GM19468 (cell line): ENCODE measurements at regions not wholly inside any gene's neighbourhood (a gene's known extent, or its start where the extent isn't known, plus 50 kb on each side); places are given as distances from the start of the nearest gene placed in this dataset.

Experiments used
- ATAC-seq: cut with Tn5 transposase; IDR thresholded peaks from one replicate; pipeline ENCODE4 v1.9.1; 2021; ENCODE audit warnings: mild to moderate bottlenecking, moderate library complexity, moderate number of reproducible peaks; ENCODE audit not compliant: unreplicated experiment; ENCODE audit errors: extremely low read depth

DNA sequence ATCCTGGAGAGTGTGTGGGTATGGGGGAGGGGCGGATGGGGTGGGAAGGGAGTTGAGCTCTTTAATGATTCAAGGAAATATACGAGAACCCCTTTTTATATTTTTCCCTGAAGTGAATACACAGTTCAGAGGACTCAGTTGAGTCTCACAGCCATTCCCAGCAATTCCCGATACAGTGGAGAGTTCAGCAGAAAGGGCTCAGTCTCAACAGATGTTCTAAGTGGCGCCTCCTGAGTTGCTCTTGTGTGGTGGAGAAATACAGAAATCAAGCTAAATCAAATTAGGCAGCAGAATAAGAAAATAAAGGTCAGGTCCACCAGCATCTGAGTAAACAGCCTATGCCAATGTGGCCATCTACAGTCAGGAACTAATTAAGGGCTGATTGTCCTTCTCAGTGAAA, 372.1 kb downstream of the NR2F2 start:
- no peak for ATAC-seq

DNA sequence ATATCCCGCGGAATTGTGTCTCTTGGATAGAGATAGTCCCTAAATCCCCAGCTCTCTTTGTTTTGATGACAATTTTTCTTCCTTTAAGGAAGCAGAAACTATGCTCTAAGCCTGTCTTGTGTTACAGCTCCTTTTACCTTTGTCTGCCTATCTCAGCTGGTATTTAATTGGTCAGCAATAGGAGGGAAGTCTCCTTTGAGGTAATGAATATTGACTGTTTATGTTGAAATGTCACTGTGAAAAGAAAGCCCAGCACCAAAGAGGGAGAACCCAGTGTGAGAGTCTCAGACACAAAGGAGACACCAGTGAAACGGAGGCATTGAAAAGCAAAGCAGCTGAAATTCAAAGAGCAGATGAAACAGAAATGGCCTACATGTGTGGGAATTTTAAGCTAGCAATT, 372.6 kb downstream of the NR2F2 start:
- ATAC-seq: no peak

DNA sequence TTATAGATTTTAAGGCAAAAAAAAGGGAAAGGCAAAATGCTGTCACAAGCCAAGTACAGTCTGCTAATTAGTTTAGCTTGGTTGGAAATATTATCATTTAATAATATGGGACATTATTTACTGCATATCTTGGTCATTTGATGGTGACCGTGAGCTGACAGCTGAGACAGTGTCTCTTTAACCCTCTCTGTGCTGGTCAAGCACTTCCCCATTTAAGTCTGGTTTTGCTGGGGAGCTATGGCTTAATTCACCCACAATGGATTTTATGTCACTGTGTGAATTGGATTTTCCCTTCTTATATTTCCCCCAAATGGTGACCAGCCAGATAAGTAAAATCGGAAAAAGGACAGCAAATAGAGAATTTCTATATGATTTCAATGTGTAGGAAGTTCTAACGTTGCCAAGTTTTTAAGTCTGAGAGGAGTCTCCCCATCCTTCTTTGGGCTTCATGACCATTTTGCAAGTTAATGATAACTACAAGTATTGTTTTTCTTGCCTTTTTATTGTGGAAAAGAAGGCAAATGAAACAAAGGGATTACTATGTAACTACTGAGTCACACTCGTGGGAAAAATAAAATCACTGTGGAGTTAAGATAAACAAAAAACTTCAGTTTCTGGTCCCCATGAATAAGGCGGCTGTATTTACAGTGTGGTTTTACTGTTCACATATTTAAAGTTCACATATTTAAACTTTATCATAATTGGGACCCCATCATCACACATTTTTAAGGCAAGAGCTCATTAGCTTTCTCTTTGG, 373.5 kb downstream of the NR2F2 start:
- ATAC-seq: no peak

DNA sequence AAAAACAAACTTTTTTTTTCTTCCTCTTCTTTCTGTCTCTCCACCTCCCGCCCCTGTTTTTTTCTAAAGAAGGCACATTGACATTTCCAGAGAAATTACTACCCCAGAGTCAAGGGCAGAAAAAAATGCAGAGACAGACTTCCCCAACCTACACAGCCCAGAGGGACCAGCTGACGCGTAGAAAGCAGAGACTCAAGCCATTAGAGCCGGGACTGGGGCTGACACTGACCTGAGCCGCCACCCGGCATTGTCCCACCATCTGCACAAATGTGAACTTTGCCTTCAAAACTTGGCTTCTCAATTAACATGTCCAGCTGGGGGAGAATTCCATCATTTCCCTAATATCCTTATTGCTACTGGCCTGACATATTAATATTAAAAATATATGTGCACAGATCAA, 385.6 kb downstream of the NR2F2 start:
- no peak for ATAC-seq

DNA sequence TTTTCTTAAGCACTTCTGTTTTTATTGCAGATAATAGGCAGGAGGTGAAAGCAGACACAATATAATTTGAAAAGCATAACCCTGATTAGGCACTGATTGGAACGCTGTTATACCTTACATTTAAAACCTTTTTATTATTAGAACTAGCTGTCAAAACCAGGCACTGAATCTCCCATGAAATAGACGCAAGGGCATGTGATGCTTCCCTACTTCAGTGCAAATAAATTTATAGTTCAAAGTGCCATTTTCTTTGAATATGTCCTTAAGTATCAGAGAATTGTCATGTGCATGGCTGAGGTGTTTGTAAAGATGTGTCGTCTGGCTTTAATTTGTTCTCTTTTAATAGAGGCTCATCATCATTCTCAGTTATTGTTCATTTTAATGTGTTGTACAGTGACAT, 386.0 kb downstream of the NR2F2 start:
- no peak for ATAC-seq

DNA sequence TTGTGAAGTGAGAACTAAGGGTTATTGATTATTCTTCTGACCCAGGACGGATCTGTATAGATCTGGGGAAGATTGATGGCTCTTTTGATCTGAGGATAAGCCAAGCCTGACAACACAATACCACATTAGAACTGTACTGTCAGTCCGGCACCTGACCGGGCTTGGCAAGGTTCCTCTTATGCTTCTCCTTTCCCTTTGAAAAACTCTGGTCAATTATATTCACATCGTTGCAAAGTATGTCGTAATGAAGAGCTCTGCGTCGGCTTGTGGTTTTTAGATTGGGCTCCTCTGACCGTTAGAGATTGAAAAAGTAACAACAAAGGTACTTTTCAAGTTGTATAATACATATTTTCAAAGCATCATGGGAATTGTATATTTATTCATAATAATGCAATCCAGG, 389.8 kb downstream of the NR2F2 start:
- no peak for ATAC-seq

DNA sequence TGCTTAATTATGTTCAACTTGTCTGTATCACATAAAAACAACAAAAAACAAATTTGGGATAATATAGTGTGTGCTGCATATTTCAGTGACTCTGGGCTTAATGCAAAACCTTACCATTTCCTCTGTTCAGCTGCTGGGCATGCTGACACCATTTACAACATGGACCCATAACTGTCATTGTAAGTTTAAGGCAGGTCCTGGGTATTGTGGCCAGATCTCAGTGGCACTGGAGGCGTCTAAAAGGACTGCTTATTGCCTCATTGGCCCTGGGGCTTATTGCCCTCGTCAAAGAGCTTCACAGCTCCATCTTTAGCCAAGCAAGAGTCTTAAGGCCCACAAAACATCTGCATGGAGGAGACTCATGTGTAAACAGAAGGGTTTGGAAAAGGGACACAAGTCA, 390.2 kb downstream of the NR2F2 start:
- ATAC-seq: no peak

DNA sequence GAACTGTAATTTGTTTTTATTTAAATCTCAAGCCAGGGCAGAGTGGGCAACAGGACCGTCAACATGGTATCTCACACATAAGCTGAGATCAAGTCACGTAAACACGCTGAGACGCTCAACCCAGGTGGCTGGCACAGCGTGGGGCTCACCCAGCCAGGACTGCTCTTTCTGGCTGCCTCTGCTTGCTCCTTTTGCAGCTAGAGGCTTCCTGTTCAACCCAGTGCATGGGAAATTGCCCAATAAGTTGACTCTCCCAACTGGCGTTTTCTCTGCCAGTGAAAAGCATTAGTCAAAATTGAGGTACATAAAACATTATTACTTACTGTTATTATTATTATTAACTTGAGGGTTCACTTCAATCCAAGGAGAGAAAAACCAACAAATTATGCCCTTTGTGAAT, 398.1 kb downstream of the NR2F2 start:
- ATAC-seq: no peak

DNA sequence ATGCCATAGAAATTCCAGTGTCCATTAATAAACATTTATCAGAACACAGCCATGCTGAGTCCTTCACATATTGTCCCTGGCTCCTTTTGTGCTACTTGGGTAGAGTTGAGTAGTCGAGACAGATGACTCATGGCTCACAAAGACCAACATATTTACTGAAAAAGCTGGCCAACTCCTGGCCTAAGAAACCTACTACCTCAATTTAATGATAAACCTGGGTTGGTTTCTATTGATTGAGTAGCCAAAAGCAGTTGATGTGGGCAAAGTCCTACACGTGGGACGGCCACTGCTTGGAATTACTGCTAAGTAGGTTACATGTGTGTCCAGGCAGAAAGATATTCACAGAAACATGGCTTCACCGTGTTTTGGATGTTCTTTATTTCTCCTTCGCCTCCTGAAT, 402.2 kb downstream of the NR2F2 start:
- ATAC-seq: no peak

DNA sequence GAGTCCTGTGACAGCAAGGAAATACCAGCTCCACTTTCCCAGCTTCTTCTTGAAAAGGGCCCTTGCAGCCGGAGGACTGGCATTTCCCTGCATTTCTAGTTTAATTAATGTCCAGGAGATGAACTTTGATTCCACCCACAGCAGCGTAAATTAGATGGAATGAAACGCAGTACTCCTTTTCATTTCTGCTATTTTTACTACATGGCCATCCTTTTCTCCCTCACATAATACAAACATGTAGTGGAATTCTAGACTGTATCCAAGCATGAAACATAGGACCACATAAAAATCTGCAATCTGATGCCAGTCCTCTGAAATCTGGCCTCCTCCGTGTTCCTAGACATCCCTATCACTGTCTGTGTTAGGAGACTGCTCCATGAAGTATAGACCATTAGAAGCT, 403.2 kb downstream of the NR2F2 start:
- no peak for ATAC-seq

DNA sequence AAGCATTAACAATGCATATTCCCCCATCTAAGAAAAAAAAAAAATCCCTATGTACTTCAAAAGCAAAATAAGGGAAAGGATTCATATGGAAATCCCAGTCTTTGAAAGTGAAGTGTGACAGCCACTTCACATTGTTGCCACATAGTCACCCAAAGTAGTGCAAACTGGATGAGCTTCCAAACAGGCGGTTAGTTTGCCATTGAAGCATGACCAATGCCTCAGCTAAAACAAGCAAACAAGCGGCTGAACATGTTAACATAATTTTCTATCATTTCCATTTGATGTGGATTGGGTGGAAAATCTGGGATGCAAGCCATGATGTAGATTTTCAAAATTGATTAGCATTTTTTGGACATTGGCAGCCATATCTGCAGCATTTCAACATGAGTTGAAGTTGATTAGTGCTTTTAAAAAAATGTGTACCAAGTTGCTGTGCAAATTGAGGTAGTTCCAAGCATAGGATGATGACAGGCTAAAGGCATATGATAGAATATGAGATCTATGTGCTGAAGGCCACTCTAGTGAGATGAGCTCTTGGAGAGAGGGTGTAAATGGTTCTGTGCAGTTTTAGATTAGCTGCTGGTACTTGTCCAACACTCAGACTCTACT, 405.2 kb downstream of the NR2F2 start:
- ATAC-seq: no peak

DNA sequence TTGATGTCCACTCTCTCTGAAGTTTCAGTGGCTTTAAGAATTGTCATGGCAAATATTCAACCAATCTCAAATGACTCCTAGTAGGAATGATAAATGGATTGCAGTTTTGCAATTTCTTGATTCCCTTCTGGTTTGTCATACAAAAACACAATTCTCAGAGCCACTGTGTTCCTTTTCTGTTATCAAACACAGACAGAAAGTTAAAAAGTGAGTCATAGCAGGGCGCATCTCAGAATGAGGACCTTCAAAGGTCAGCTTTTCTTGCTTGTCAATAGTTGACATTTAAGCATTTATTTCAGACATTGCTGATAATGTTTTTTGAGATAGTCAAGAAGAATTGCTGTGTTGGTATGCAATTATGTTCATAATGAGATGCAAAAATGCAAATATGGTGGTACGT, 405.9 kb downstream of the NR2F2 start:
- no peak for ATAC-seq

DNA sequence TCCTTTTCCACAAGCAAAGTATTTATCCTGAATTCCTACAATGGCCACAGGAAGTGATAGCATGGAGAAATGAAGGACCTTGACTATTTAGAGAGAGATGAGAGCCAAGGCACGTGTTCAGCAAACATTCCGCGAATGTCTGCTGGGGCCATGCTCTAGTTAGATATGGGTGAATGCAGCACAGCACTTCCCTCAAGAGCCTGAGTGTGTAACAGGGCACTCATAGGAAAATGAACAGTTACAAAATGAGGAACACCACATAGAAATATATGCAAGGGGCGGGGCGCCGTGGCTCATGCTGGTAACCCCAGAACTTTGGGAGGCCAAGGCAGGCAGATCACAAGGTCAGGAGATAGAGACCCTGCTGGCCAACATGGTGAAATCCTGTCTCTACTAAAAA, 406.9 kb downstream of the NR2F2 start:
- no peak for ATAC-seq

DNA sequence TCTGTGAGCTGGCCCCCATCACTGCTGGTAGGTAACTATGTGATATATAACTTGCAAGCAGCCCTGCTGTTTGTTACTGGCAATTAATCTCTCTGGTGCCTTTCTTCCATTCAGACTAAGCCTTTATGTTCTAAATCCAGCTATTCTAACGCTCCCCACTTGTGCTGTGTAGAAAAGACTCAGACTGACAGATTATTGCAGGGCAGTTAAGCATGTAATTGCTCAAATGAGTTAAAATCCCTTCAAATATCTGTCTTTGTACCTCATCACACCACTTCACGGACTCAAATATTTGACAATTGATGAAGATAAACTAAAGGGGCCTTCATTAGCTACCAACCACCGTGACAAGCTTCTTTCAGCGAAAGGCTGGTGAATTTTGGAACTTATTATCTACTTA, 416.2 kb downstream of the NR2F2 start:
- ATAC-seq: no peak

DNA sequence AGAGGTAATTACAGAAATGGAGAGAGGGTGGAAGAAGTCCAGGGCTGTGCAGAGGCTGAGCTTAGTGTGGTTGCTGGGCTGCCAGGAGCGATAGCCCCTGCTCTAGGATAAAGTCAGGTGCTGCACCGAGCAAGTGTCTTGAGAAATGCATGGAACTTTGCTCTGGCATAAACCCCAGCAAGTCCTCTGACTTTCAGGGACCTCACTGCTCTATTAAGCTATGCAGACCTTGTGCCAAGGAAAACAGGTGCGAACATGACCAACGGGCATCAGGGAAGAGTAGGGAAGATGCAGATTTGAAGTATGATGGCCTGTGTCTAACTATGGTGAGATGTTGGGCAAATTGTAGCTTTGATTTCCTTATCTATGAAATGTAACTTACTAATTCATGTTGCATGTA, 416.8 kb downstream of the NR2F2 start:
- ATAC-seq: no peak

DNA sequence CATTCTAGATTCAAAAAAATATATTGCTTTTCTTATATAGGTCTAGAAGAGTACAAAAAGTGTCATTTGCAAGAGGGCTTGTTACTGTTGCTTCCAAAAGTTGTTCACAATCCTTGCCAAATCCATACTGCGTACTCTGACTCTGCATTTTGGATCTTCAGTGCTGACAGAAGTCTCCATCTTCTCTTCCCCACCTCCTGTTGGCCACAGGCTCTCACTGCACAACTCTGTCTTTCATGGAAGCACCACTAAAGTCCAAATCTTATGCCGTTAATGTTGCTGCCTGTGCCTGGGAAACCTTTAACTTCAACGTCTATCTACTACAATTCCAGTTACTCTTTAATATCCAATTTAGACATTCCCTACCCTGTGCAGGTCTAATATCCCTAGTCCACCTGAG, 419.9 kb downstream of the NR2F2 start:
- ATAC-seq: no peak

DNA sequence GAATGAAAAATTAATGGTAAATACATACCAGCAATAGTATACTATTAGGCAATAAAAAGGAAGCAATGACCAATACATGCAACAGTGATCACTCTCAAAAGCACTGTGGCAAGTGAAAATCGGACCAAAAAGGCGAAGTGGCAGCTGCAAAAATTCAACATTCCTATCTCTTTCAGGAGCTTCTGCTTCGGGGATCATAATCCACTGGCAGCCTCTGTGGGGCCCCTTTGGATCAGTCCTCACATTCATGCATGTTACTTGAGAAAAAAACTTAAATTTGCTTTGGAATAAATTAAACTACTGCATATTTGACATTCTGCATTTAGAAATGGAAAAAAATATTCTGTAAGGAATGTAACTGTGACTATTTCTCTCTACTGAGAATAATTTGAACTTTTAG, 425.6 kb downstream of the NR2F2 start:
- ATAC-seq: no peak

DNA sequence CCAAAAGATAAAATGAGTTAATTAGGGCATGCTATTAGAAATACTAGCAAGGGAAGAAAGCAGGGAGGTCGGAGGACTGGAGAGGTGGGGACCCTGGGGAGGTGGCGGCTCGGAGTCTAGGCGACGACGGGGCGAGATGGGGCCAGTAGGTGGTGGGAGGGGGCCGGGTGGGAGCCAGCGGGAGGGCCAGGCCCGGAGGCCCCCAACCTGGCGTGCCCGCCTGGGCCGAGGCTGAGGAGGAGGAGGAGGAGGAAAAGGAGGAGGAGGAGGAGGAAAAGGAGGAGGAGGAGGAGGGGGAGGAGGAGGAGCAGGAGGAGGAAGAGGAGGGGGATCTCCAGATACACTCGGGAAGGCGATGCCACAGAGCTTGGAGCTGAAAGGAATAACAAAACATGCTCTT, 426.2 kb downstream of the NR2F2 start:
- no peak for ATAC-seq

DNA sequence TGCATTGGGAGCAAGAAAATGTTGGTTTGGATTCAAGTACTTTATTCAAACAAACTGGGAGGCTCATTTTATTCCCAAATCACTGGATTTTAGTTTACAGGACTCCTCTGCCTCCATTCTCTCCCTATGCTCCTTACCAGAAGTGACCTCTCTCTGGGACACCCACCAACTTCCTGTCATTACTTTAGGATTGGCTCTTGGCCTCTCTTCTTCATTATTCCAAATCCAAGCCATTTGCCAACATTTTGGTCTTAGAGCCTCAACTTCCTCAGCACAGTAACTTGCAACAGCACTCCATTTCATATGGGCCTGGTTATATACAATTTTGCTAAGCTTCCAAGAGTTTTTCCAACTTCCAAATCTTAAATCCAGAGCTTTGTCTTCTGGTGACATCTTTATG, 432.1 kb downstream of the NR2F2 start:
- no peak for ATAC-seq

DNA sequence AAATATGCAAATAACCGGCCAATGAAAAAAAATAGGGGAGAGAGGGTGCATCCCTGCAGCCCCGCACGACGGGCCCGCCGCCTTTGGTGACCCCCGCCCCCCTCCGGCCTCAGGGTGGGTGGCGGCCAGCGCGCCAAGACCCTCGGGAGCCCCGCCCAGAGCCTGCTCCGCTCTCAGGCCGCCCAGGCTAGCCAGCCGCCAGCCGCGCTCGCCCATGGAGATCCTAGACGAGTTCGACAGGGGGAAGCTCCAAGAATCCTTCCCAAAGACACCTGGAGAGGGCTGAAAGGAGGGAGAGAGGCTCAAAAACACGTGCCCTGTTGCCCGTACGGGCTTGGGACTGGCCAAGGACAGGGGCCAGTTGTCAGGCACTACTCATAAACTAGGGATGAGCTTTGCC, 434.0 kb downstream of the NR2F2 start:
- ATAC-seq: no peak

DNA sequence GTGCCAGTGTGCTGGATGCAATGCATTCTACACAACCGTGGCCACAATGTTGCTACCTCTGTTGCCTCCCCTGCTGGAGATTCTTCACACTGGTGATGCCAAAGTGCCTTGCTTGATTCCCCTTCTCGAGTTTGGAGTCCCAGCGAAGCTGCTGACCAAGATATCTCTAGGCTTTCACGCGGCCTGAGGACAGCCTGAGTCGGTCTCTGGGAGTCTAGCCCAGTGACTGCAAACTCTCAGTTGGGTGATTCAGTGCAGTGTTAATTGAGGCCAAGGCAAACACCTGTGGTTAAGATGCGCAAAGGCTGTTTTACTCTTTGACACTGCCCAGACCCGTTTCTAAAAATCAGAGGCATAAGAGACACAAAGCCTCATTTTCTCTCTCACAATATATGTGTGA, 434.4 kb downstream of the NR2F2 start:
- no peak for ATAC-seq

DNA sequence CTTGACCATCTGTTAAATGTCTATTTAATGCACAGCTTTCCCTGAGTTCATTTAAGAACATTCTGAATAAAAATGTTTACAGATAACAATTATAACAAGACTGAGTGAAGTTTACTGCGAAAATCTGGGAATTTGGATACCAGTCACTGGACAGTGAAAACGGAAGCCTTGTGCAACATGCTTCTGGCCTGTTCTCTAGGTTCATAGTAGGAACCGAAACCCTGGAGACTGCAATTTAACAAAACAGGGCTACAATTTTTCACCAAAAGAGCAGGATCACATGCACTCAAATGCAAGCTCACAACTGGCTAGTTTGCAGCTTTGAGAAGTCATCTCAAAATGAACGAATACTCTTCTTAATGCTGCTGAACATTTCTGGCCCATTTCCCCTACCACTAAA, 435.9 kb downstream of the NR2F2 start:
- no peak for ATAC-seq
